Esophagus muscularis mucosa (tissue), 4 donors: ENCODE measurements at regions not wholly inside any gene's neighbourhood (a gene's known extent, or its start where the extent isn't known, plus 50 kb on each side); places are given as distances from the start of the nearest gene placed in this dataset.

ENCODE experiments used
- DNase-seq: peaks from one replicate; pipeline ENCODE4 v3.0.0-alpha.2; 2017; ENCODE audit errors: extremely low spot score
- H3K27ac ChIP-seq, 4 donors: fragments of 200-600 bp; sonication (generic); replicated peaks in 1 of 4; 1 replicate in 3 of 4; 2 replicates in 1 of 4; pipeline ENCODE4 v1.5.1; 2016 to 2019; ENCODE audit warnings: mild to moderate bottlenecking in 1 of 4
- H3K27me3 ChIP-seq, 4 donors: fragments of 200-600 bp; sonication (generic); one replicate each; pipeline versions ENCODE4 v1.5.1 to v1.6.0; 2016 to 2019
- H3K36me3 ChIP-seq, 4 donors: fragments of 200-600 bp; sonication (generic); one replicate each; pipeline ENCODE4 v1.5.1; 2016 to 2019
- H3K4me1 ChIP-seq, 4 donors: fragments of 200-600 bp; sonication (generic); one replicate each; pipeline ENCODE4 v1.5.1; 2016 to 2019
- H3K4me3 ChIP-seq, 4 donors: fragments of 200-600 bp; sonication (generic); 1 replicate in 2 of 4; 2 replicates in 2 of 4; pipeline ENCODE4 v1.5.1; 2016 to 2019; ENCODE audit warnings: mild to moderate bottlenecking in 4 of 4, moderate library complexity in 1 of 4
- H3K9me3 ChIP-seq, 4 donors: fragments of 200-600 bp; sonication (generic); 1 replicate in 3 of 4; 2 replicates in 1 of 4; pipeline ENCODE4 v1.5.1; 2016 to 2019
- EP300 ChIP-seq: sonication (generic); formaldehyde crosslinking; IDR thresholded peaks from one replicate; pipeline ENCODE4 v1.6.1; 2017; ENCODE audit warnings: antibody characterized with exemption
- POLR2A ChIP-seq: fragments of 450-650 bp; IDR thresholded peaks from one replicate; pipeline ENCODE4 v1.6.1; 2017; ENCODE audit warnings: antibody characterized with exemption, moderate library complexity, mild to moderate bottlenecking, low read depth
- POLR2AphosphoS5 ChIP-seq, 2 donors: sonication (generic); formaldehyde crosslinking; IDR thresholded peaks; one replicate each; pipeline ENCODE4 v1.6.1; 2017; ENCODE audit warnings: antibody characterized with exemption in 2 of 2
- WGBS: methylation state at CpG from one replicate; pipeline ENCODE4 v1.1.5; 2018; 5-methylcytosine and 5-hydroxymethylcytosine counted together
- intact Hi-C: fragments of 100-400 bp; cut with DNase I; formaldehyde crosslinking; loops from one replicate; pipeline ENCODE4 v1.15.1; 2023
- TF ChIP-seq, protein P1 (sequence below), 3 experiments: fragments of 200-600 bp in 2 of 3; fragments of 450-650 bp in 1 of 3; sonication (generic) in 2 of 3; IDR thresholded peaks; one replicate each; pipeline ENCODE4 v1.5.1; 2017 to 2019; ENCODE audit warnings: antibody characterized with exemption in 3 of 3, mild to moderate bottlenecking in 2 of 3, moderate library complexity in 1 of 3

DNA sequence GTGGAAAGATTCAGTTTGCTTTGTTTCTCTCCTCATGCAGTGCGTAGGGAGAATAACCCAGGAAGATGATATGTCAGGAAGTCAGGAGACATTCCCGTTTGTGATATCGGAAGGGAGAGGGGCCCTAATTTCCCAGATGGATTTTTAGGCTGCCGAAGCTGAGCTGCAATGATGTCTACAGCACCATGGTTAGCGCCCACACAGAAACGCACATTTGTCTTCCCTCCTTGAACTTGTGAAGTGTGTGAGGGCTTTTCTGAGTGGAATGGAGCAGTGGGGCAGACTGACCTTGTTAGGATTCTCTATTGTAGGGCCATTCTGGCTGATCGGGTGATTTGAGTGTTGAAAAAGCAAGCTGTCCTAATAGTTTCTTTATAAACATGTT is 191.3 kb upstream of the ARG1 start:
- Histone ChIP-seq H3K4me1 (no peaks in the 10 kb centered on the region), H3K27ac (no peak overlapping the region), H3K9me3 (peaks cover 0 to 3% (median 0%) of the 10 kb centered on the region in 4 donors), H3K27me3 (peaks cover 0 to 30% (median 0%) of the 10 kb centered on the region in 4 donors), H3K36me3 (no peaks in the 10 kb centered on the region), H3K4me3 (no peak overlapping the region)
- no peak for TF ChIP-seq POLR2A
- TF ChIP-seq POLR2AphosphoS5 (IDR thresholded peaks at IDR 0.05), result no peak
- TF ChIP-seq EP300, result no peak
- TF ChIP-seq, protein P1, sequence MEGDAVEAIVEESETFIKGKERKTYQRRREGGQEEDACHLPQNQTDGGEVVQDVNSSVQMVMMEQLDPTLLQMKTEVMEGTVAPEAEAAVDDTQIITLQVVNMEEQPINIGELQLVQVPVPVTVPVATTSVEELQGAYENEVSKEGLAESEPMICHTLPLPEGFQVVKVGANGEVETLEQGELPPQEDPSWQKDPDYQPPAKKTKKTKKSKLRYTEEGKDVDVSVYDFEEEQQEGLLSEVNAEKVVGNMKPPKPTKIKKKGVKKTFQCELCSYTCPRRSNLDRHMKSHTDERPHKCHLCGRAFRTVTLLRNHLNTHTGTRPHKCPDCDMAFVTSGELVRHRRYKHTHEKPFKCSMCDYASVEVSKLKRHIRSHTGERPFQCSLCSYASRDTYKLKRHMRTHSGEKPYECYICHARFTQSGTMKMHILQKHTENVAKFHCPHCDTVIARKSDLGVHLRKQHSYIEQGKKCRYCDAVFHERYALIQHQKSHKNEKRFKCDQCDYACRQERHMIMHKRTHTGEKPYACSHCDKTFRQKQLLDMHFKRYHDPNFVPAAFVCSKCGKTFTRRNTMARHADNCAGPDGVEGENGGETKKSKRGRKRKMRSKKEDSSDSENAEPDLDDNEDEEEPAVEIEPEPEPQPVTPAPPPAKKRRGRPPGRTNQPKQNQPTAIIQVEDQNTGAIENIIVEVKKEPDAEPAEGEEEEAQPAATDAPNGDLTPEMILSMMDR (IDR thresholded peaks at IDR 0.05), result no peak
- intact Hi-C loops, result no loop called here
- DNase-seq, result no peak
- WGBS, result 46% methylated on average over 7 of the region's 7 CpGs

DNA sequence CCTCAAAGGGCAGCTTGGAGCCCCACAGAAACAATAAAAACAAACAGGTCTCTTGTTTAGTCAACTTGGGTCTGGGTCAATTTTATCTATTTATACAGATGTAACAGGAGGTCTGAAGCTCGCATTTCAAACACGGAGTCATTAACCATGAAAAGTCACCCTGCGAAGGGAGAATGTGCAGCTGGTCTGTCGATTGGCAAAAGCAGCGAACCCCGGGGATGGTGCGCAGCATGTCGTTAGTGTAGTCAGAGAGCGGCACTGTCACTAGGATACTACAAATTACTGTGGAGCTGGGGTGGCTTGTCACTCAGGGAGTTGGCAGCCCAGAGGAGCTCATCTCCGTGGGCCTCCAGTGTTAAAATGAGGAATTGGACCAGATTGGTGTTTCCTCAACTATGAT is 190.4 kb upstream of the ARG1 start:
- peak; percentile 39 for DNase-seq
- peaks cover 0 to 34% (median 0%) of the 10 kb centered on the region in 4 donors for H3K27me3 ChIP-seq
- 82% methylated on average over 6 of the region's 10 CpGs for WGBS
- no peak overlapping the region for H3K4me3 ChIP-seq
- H3K4me1 ChIP-seq, result no peaks in the 10 kb centered on the region
- no peak overlapping the region for H3K27ac ChIP-seq
- no peak for TF ChIP-seq EP300
- no peak for TF ChIP-seq POLR2AphosphoS5 (IDR thresholded peaks at IDR 0.05)
- TF ChIP-seq, protein P1 (IDR thresholded peaks at IDR 0.05), result no peak
- TF ChIP-seq POLR2A, result no peak
- peaks cover 0 to 3% (median 0%) of the 10 kb centered on the region in 4 donors for H3K9me3 ChIP-seq
- H3K36me3 ChIP-seq, result no peaks in the 10 kb centered on the region
- intact Hi-C loops, result no loop called here

DNA sequence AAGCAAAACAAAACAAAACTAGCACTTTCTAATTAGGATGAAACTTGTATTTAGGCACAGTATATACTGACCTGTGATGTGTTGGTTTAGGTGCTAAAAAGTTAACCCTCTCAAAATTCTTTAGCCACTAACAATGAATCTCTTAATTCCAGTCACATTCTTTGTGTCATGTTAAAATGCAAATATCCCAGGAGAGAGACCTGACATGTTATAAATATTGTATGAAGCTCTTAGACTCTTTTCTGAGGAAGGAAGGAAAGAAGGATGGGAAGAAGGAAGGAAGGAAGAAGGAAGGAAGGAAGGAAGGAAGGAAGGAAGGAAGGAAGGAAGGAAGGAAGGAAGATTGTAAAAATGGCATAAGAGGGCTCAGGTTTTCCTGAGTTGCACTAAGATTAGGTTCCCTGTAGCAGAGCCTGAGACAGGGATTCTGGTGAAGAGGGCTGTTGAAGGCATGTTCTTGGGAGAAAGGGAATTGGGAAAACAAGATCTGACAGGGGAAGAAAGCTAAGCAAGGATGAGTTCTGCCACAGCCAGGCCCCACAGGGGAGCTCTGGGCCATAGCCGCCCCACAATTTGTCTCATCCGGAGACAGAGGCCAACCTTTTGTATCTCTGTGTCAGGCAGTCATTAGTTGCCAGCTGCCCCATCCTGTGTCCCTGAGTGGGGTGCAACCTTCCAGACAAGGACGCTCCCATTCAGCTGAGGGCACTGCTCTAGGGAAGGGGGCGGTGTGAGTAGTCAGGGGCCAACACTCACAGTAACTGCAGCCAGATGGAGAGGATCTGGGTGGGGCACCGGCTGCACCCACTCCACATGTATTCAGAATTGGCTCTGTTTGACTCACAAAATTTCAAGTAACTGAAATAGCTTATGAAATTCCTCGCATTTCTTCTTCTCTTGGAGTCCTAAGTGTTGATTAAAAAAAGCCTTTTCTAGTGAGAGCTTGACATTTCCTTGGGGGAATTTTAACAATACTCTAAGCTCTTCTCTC is 189.3 kb upstream of the ARG1 start:
- Histone ChIP-seq H3K4me3 (no peak overlapping the region), H3K9me3 (peaks cover 0 to 3% (median 0%) of the 10 kb centered on the region in 4 donors), H3K36me3 (no peaks in the 10 kb centered on the region), H3K27ac (no peak overlapping the region), H3K27me3 (peaks cover 0 to 34% (median 0%) of the 10 kb centered on the region in 4 donors), H3K4me1 (no peaks in the 10 kb centered on the region)
- intact Hi-C loops, result no loop called here
- DNase-seq, result no peak
- WGBS, result 45% methylated on average over 6 of the region's 6 CpGs
- TF ChIP-seq POLR2AphosphoS5 (IDR thresholded peaks at IDR 0.05) (no peak), EP300 (no peak), POLR2A (no peak)
- TF ChIP-seq, protein P1 (IDR thresholded peaks at IDR 0.05), result no peak

DNA sequence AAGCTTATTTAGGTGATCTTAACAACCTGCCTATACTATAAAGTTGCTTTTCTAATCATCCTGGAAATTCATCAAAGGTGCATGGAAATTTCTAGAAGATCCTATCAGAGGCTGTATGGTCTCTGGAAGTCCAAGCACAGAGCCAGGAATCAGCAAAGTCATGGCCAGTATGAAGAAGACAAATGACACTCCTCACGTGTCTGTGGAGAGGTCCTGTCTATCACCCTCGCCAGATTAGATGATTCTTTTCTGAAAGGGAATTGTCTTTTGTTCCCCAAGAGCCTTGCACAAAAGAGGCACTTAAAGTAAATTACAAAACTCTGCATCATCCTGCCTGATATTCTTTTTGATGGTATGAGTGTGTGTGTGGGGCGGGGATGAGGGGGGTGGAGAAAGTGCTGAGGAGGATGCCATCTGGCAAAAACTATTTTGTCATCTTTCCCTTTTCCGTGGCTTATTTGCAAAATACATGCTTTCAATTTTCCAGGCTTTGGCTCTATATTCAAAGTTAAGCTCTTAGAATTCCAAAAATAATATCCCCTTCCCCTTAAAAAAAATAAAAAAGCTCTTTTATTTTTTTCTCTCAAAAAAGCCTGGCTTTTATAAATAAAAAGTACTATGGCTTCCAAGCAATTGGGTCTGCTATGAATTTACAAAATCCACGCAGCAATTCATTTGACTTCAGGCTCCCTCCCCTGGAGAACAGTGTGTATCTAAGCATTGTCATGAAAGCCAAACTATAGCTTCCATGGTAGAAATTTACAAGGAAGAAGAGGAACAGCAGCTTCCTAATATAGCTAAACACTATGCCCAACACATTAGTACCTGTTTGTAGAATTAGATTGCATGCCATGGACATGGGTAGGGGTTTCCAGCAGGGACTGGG is 185.2 kb upstream of the ARG1 start:
- WGBS, result 49% methylated on average over 5 of the region's 5 CpGs
- Histone ChIP-seq H3K36me3 (no peaks in the 10 kb centered on the region), H3K27me3 (peaks cover 0 to 26% (median 0%) of the 10 kb centered on the region in 4 donors), H3K9me3 (no peaks in the 10 kb centered on the region), H3K27ac (no peak overlapping the region), H3K4me3 (no peak overlapping the region), H3K4me1 (no peaks in the 10 kb centered on the region)
- DNase-seq, result no peak
- TF ChIP-seq, protein P1 (IDR thresholded peaks at IDR 0.05), result no peak
- TF ChIP-seq POLR2A, result no peak
- TF ChIP-seq EP300, result no peak
- no peak for TF ChIP-seq POLR2AphosphoS5 (IDR thresholded peaks at IDR 0.05)
- intact Hi-C loops, result no loop called here
